Neuron (in vitro differentiated cells): ENCODE measurements at regions not wholly inside any gene's neighbourhood (a gene's known extent, or its start where the extent isn't known, plus 50 kb on each side); places are given as distances from the start of the nearest gene placed in this dataset.
A peak's percentile ranks its signal among the peaks of the same experiment; 100 is the strongest.

ENCODE experiments used
- H2AFZ ChIP-seq: one replicate; pipeline ENCODE4 v1.6.1; 2013; ENCODE audit warnings: low read depth, mild to moderate bottlenecking, inconsistent platforms, low read length, moderate library complexity
- H3K27me3 ChIP-seq: one replicate; pipeline ENCODE4 v1.6.1; 2013; ENCODE audit warnings: low read length; ENCODE audit not compliant: insufficient read depth
- H3K36me3 ChIP-seq: one replicate; pipeline ENCODE4 v1.6.1; 2013; ENCODE audit warnings: low read length; ENCODE audit not compliant: insufficient read depth
- H3K4me1 ChIP-seq: one replicate; pipeline ENCODE4 v1.6.1; 2013; ENCODE audit warnings: low read length; ENCODE audit not compliant: insufficient read depth
- H3K4me3 ChIP-seq: 2 replicates; pipeline ENCODE4 v1.5.1; 2013; ENCODE audit warnings: mild to moderate bottlenecking, low read length, moderate library complexity
- H3K9me3 ChIP-seq: one replicate; pipeline ENCODE4 v1.6.1; 2013; ENCODE audit warnings: low read length

- no peak overlapping the region for H2AFZ ChIP-seq
- H3K36me3 ChIP-seq: no peaks in the 10 kb centered on the region
- no peak overlapping the region for H3K4me3 ChIP-seq
- H3K4me1 ChIP-seq: peaks cover 45% of the 10 kb centered on the region
- H3K9me3 ChIP-seq: no peaks in the 10 kb centered on the region
- H3K27me3 ChIP-seq: no peaks in the 10 kb centered on the region
These were observed 481.9 kb downstream of the ZNF608 start for GRCh38 chr5:124264499-124264898.

- peaks cover 45% of the 10 kb centered on the region for H3K4me1 ChIP-seq
- no peak overlapping the region for H3K4me3 ChIP-seq
- H2AFZ ChIP-seq: no peak overlapping the region
- H3K9me3 ChIP-seq: no peaks in the 10 kb centered on the region
- no peaks in the 10 kb centered on the region for H3K27me3 ChIP-seq
- H3K36me3 ChIP-seq: no peaks in the 10 kb centered on the region
These were observed 482.6 kb downstream of the ZNF608 start for GRCh38 chr5:124263680-124264491.

- Histone ChIP-seq H2AFZ (no peak overlapping the region), H3K27me3 (no peaks in the 10 kb centered on the region), H3K4me1 (peaks cover 45% of the 10 kb centered on the region), H3K9me3 (no peaks in the 10 kb centered on the region), H3K4me3 (no peak overlapping the region), H3K36me3 (no peaks in the 10 kb centered on the region)
These were observed 483.4 kb downstream of the ZNF608 start for GRCh38 chr5:124262991-124263571.

DNA sequence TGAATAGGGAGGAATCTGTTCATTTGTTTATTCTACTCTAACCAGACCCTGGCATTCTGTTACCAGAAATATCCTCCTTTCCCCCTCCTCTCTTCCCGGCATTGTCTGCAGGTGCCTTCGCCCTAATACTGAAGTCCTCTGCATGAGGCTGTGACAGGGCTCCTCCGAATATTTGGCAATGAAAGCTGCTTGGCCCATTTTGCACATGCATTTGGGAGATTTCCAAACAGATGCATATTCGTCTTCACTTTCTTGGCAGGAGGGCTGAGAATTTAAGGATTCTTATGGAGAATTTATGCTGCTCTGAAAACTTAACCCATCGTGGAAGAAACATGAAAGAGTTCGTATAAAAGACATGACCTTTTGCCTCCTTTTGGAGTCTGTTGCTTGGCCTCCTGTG, 484.0 kb downstream of the ZNF608 start:
- H3K4me3 ChIP-seq: no peak overlapping the region
- no peaks in the 10 kb centered on the region for H3K27me3 ChIP-seq
- no peaks in the 10 kb centered on the region for H3K9me3 ChIP-seq
- no peaks in the 10 kb centered on the region for H3K36me3 ChIP-seq
- H3K4me1 ChIP-seq: peaks cover 45% of the 10 kb centered on the region
- no peak overlapping the region for H2AFZ ChIP-seq

DNA sequence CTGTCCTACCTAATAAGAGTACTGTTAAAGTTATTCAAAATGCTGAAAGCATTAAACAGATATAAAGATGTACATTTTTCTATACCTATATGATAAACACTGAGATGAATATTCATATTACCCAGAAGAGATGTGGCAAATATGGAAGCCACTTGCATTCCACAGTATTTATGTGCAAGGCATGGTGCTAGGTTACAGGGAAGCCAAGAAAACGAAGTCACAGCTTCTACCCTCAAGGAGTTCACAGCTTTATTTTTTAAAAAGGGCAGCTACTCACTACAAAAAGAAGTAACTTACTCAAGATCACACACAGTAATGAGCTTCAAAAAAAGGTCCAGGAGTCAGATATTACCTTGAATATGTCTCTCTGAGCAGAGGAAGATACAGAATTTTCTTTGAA, 484.6 kb downstream of the ZNF608 start:
- Histone ChIP-seq H3K4me1 (peaks cover 45% of the 10 kb centered on the region), H3K27me3 (no peaks in the 10 kb centered on the region), H3K9me3 (peaks cover 3% of the 10 kb centered on the region), H3K4me3 (no peak overlapping the region), H2AFZ (no peak overlapping the region), H3K36me3 (no peaks in the 10 kb centered on the region)

DNA sequence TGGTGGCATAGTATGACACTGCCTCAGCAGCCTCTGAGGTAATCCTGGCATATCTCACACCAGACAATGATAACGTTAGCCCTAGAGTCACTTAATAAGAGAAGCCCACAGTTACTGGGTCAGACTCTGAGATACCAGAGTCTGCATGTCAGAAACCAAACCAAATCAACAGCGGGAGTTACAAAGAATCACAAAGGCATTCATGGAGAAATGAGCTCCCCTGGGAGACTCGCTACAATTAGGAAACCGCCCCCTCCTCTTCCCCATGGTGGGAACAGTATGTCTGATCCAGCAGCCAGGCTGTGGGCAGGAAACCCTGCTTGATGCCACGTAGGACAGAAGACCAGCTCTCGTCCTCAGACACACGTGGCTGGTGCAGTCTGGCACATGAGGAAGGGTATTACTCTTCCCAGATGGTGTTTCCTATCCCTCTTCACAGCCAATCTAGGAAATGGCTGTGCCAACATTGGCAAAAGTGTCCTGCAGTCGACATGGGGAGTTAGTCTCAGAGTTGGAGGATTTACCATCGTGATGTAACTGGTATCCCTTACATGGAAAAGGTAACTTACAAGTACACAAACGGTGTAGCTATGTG, 485.4 kb downstream of the ZNF608 start:
- peaks cover 45% of the 10 kb centered on the region for H3K4me1 ChIP-seq
- no peaks in the 10 kb centered on the region for H3K36me3 ChIP-seq
- H3K27me3 ChIP-seq: no peaks in the 10 kb centered on the region
- no peak overlapping the region for H2AFZ ChIP-seq
- peaks cover 3% of the 10 kb centered on the region for H3K9me3 ChIP-seq
- no peak overlapping the region for H3K4me3 ChIP-seq

- Histone ChIP-seq H3K27me3 (no peaks in the 10 kb centered on the region), H3K4me3 (no peak overlapping the region), H3K36me3 (no peaks in the 10 kb centered on the region), H3K4me1 (peaks cover 35% of the 10 kb centered on the region), H2AFZ (no peak overlapping the region), H3K9me3 (peaks cover 3% of the 10 kb centered on the region)
These were observed 487.4 kb downstream of the ZNF608 start for GRCh38 chr5:124259017-124259416.

- no peaks in the 10 kb centered on the region for H3K27me3 ChIP-seq
- H3K9me3 ChIP-seq: peaks cover 3% of the 10 kb centered on the region
- peaks cover 32% of the 10 kb centered on the region for H3K4me1 ChIP-seq
- no peak overlapping the region for H3K4me3 ChIP-seq
- H2AFZ ChIP-seq: no peak overlapping the region
- no peaks in the 10 kb centered on the region for H3K36me3 ChIP-seq
These were observed 489.4 kb downstream of the ZNF608 start for GRCh38 chr5:124257048-124257447.

- Histone ChIP-seq H3K4me1 (peaks cover 29% of the 10 kb centered on the region), H3K27me3 (no peaks in the 10 kb centered on the region), H2AFZ (no peak overlapping the region), H3K9me3 (peaks cover 3% of the 10 kb centered on the region), H3K36me3 (no peaks in the 10 kb centered on the region), H3K4me3 (no peak overlapping the region)
These were observed 493.1 kb downstream of the ZNF608 start for GRCh38 chr5:124253203-124253810.

DNA sequence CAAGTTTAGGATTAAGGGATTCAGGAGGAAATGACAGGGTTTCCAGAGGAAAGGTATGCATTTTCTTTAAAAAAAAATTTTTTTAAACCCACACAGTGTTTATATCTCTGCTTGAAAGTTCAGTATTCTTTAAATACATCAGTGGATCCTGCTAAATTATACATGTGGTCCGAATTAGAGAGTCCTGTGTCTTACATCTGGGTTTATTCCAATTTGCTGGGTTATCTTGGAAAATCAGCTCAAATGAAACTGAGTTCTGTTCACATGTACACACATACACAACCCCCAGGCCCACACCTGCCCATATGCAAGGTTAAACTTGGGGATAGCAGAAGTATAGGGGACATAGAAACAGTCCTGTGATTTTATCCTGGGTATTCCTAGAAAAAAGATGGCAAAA, 493.7 kb downstream of the ZNF608 start:
- Histone ChIP-seq H3K36me3 (no peaks in the 10 kb centered on the region), H2AFZ (no peak overlapping the region), H3K9me3 (peaks cover 3% of the 10 kb centered on the region), H3K4me1 (peaks cover 29% of the 10 kb centered on the region), H3K4me3 (no peak overlapping the region), H3K27me3 (no peaks in the 10 kb centered on the region)

GRCh38 chr5:124252191-124252638, 494.2 kb downstream of the ZNF608 start:
- H3K27me3 ChIP-seq: no peaks in the 10 kb centered on the region
- no peaks in the 10 kb centered on the region for H3K36me3 ChIP-seq
- peaks cover 29% of the 10 kb centered on the region for H3K4me1 ChIP-seq
- H3K9me3 ChIP-seq: peaks cover 2% of the 10 kb centered on the region
- no peak overlapping the region for H3K4me3 ChIP-seq
- H2AFZ ChIP-seq: peak overlapping the region; percentile 16

DNA sequence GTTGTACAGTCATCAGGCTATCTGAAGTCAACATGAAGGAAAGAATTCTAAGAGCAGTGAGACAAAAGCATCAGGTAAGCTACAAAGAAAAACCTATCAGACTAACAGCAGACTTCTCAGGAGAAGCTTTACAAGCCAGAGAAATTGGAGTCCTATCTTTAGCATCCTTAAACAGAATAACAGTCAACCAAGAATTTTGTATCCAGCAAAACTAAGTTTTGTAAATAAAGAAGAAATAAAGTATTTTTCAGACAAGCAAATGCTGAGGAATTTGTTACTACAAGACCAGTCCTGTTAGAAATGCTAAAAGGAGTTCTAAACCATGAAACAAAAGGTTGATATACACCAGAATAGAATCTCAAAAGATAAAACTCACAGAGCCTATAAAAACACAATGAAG, 501.2 kb downstream of the ZNF608 start:
- Histone ChIP-seq H3K4me3 (no peak overlapping the region), H3K36me3 (no peaks in the 10 kb centered on the region), H3K9me3 (peaks cover 13% of the 10 kb centered on the region), H3K4me1 (no peaks in the 10 kb centered on the region), H2AFZ (no peak overlapping the region), H3K27me3 (no peaks in the 10 kb centered on the region)

DNA sequence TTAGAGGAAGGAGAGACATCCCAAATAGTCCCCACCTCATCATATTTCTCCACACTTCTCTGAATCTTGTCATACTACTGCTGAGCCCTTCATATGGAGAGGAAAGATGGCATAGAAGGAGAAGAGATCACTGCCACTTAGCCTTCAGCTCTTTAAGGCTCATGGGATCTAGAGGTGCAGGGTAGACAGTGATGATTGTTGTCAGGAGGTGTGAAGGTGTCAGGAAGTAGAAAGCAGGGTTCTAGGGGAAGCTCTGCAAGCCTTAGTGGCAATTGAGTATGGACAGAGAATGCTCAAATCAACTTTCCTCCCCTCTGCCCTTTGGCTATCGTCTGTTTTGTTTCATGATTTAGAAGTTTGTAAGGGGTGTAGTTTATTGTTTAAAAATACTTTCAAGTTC, 505.7 kb downstream of the ZNF608 start:
- no peak overlapping the region for H2AFZ ChIP-seq
- no peaks in the 10 kb centered on the region for H3K36me3 ChIP-seq
- peaks cover 20% of the 10 kb centered on the region for H3K4me1 ChIP-seq
- H3K9me3 ChIP-seq: peaks cover 16% of the 10 kb centered on the region
- H3K27me3 ChIP-seq: no peaks in the 10 kb centered on the region
- H3K4me3 ChIP-seq: no peak overlapping the region
